Mammary epithelial cell (primary cell): ENCODE measurements at regions not wholly inside any gene's neighbourhood (a gene's known extent, or its start where the extent isn't known, plus 50 kb on each side); places are given as distances from the start of the nearest gene placed in this dataset.

Source experiments
- EZH2 ChIP-seq: IDR thresholded peaks from 2 replicates; pipeline ENCODE4 v1.6.1; 2012; ENCODE audit warnings: low read length, inconsistent platforms, borderline replicate concordance
- TF ChIP-seq, protein P1 (sequence below), 2 donors: IDR thresholded peaks in 1 of 2; conservative IDR thresholded peaks in 1 of 2; 2 replicates each; pipeline ENCODE4 v1.5.1; 2011 to 2012; ENCODE audit warnings: inconsistent platforms in 2 of 2, low read length in 2 of 2, mild to moderate bottlenecking in 2 of 2, control low read depth in 1 of 2, low read depth in 1 of 2; ENCODE audit not compliant: insufficient read depth in 1 of 2; ENCODE audit errors: extremely low read depth in 1 of 2

GRCh38 chr7:22670422-22670815, 56.6 kb upstream of the IL6 start:
- TF ChIP-seq, protein P1, sequence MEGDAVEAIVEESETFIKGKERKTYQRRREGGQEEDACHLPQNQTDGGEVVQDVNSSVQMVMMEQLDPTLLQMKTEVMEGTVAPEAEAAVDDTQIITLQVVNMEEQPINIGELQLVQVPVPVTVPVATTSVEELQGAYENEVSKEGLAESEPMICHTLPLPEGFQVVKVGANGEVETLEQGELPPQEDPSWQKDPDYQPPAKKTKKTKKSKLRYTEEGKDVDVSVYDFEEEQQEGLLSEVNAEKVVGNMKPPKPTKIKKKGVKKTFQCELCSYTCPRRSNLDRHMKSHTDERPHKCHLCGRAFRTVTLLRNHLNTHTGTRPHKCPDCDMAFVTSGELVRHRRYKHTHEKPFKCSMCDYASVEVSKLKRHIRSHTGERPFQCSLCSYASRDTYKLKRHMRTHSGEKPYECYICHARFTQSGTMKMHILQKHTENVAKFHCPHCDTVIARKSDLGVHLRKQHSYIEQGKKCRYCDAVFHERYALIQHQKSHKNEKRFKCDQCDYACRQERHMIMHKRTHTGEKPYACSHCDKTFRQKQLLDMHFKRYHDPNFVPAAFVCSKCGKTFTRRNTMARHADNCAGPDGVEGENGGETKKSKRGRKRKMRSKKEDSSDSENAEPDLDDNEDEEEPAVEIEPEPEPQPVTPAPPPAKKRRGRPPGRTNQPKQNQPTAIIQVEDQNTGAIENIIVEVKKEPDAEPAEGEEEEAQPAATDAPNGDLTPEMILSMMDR (conservative IDR thresholded peaks at IDR 0.05 in 1 of 2, IDR thresholded peaks at IDR 0.05 in 1 of 2; ENCODE audit: extremely low read depth in 1 of 2, insufficient read depth in 1 of 2, low read depth in 1 of 2, low read length in 2 of 2) = no peak
- TF ChIP-seq EZH2 = no peak
